Stimulated activated CD8-positive, alpha-beta memory T cell treated with anti-CD3 and anti-CD28 coated beads, Interleukin-7, amount 100 ng/mL, for 24 hours (primary cell): ENCODE measurements at regions not wholly inside any gene's neighbourhood (a gene's known extent, or its start where the extent isn't known, plus 50 kb on each side); places are given as distances from the start of the nearest gene placed in this dataset.
"Not testable (repeated sequence)": the region's sequence is repeated elsewhere in the genome, so short reads cannot be mapped to it uniquely, and the experiment has no call there.

Source experiments
- DNase-seq: peaks from one replicate; pipeline ENCODE4 v3.0.0-alpha.2; 2020; ENCODE audit warnings: low read depth

DNA sequence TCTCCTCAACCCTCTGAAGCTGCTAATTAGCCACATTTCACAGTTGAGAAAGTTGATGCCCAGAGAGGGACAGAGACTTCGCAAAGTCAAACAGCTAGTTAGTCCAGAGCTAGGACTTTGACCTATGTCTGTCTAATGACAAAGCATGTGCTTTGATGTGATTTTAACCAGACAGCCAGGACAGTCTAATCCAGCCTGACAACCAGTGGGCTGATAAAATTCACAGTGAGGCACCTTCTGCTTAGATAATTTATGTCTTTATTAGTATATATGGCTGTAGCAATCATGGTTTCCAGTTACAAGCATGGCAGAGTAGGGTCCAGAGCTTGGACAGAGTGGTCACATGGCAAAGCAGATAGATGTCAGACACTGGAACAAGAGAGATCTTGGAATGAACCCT lies 133.6 kb upstream of the C1QTNF7 start:
- no peak for DNase-seq

DNA sequence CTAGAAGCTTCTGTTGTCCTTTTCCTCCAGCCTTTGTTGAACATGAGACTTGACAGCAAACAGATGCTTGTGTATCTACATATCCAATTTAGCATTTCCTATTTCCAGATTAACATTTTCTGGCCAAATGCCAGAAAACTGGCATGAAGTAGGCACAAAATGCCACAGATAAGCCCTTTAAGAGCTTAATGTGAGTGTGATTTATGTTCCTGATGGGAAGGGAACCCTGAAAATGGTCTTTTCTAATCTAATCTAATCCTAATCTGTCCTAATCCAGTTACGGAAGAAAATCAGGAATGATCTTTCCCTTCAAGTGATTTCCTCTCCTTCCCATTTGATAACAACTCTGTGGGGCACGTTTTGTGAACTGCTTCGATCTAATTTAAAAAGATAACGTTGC lies 133.0 kb upstream of the C1QTNF7 start:
- DNase-seq, result no peak

DNA sequence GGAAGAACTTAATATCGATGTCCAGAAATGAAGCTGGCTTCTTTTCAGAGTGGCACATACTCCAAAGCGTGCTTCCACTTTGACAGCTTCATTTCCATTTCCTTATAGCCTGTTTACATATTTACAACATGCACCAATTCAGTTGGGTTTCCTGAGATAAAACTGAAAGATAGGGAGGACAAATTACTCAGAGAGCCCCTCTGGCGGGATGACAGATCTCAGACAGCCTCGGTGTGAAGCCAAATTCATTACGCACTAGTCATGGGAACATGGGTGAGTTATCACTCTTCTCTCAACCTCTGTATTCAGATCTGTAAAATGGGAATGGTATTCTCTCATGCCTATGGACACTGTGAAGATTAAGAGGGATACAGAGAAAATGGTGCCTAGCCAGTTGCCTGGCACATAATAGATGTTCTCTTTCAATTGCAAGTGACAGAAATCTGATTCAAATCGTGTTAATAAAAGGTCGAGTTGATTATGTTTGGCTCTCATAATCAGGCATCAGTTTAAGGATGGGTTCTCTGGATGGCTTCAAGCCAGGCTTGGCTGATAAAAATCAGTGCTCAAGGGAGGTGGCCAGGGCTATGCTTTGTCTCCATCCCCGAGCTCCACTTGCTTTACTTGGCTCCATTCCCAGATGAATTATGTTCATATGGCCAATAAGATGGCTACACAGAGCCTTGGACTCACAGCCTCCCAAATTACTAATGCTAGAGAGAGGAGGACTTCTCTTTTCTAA lies 132.2 kb upstream of the C1QTNF7 start:
- DNase-seq, result no peak

DNA sequence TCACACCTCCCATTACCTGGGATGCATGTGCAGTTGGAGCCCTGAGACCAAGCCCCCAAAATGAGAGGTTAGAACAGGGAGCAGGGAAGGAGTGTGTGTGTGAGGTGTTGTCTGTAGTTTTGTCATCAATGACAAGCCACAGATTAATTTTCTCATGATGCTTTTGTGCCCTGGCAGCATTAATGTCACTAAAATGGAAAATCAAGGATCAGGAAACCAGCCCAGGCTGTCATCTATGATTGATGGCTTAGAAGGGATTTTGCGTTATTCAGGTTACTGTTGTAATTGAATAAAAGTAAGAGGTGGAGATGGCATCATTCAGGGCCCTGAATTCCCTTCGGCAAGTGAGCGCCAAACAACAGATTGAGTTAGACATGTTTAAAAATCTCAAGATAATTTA lies 130.5 kb upstream of the C1QTNF7 start:
- no peak for DNase-seq

DNA sequence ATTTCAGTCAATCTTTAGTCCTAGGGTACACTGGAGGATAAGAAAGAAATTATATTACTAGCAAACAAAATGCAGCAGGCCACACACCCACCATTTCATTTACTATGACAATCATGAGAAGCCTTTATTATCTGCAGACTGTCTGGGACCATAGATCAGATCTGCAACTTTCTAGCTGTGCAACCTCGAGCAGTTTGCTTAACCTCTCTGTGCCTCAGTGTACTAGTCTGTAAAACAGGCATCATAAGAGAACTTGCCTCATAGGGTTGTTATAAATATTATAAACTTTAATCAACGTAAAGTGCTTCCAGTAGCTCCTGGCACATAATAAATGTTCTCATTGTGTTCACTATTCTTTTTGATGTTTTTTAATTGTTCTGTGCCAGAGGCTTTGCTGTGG lies 128.2 kb upstream of the C1QTNF7 start:
- no peak for DNase-seq

DNA sequence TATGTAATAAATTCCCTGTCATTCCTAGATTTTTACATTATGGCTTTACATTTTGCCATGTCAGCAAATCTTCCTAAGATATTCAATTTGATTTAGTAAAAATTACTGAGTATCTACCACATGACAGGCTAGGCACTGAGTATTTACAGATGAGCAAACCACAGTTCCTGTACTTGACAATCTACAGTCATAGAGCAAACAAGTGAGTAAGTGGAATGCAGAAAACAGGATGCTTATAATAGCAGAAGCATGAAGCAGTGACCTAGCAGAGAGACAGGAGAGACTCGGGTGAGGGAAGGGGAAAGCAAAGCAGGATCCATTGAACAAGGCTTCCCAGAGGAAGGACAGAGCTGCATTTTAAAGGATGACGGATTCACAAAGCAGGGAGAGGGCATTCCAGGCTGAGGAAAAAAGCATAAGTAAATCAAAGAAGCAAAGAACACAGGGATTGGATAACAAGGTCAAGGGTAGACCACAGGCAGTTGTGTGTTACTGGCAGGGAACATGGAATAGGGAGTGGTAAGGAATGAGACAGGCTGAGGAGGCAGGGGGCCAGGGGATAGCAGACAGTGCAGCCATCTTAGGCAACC lies 124.7 kb upstream of the C1QTNF7 start:
- DNase-seq, result no peak

DNA sequence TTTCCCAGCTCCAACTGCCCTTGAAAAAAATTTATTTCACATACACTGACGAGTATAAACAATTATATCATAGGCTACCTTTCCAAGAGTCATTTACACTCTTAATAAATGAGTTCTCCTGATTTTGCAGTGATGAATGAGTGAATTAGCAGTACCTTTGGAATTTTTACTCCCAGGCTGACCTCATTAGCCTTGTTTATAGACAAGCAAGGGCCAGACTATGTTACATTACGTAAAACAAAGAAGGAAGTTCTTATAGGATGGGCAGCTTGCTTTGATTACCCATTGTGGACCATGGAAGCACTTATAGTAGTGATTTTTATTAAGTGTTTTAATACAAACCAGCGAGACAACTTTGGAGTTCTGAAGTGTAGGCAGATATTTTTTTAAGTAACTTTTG lies 112.9 kb upstream of the C1QTNF7 start:
- no peak for DNase-seq

DNA sequence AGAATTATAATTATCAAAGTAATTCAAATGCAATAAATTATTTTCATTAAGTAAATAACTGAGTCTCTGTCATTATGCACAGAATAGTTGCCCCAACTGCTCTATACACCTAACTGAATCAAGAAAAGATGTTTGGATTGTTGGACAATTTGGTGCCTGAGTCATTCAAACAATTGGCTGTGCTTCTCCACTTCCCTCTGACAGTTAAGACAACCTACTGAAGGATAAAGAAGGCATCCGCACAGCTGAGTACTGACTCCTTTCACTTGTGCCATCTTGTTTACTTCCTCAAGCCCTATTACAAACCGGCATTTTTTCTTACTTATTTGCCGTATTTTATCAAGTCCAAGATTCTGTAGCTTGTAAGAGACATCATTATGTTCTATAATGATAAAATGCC lies 110.6 kb upstream of the C1QTNF7 start:
- no peak for DNase-seq

DNA sequence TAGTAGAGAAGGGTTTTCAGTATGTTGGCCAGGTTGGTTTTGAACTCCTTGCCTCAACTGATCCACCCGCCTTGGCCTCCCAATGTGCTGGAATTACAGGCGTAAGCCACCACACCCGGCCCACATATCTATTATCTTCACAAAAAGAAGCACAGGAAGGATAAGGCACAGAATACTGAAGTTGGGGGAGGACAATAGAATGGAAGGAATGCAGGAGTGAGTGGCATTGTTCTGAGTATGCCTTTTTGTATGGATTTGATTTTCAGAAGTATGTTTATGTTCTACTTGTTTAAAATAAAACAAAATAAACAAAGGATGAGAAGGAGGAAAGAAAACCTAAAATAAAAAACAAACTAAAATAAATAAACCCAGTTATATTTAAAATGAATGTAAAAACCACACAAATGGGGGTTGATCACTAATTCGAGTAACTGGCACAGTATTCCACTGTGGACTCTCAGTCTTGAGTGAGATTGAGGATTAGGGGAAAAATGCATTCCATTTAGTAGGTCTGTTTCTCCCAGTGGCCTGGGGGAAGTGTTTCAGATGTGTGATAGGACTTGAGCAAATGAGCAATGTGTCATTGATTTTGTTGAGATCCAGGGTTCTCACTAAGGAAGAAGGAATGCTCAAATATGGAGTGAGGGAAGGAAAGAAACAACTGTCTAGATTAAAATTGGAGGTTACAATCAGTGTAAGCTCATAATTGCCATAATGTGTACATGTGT lies 109.0 kb upstream of the C1QTNF7 start:
- no peak for DNase-seq

DNA sequence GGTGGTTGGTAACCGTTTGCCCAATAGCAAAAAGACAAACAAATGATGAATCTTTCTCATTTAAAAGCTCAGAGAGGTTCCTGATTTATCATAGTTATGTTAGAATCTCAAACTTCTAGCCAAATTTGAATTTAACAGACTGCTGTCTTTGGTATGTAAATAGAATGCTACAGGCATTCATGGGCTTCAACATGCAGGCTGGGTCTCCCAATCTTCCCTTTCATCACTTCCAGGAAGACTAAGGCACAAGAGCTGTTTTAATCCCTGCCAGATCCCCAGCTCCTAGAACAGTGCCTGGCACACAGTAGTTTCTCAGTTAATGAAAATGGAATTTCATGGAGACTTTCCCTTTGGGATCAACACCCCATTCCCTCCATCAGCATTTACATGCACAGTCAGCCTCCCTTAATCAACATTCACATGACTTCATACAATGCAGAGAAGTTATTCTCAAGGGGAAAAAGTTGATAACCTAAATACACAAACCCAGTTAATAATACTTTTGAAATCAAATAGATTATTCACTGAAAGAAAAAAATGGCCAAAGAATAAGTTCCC lies 107.6 kb upstream of the C1QTNF7 start:
- DNase-seq, result no peak

DNA sequence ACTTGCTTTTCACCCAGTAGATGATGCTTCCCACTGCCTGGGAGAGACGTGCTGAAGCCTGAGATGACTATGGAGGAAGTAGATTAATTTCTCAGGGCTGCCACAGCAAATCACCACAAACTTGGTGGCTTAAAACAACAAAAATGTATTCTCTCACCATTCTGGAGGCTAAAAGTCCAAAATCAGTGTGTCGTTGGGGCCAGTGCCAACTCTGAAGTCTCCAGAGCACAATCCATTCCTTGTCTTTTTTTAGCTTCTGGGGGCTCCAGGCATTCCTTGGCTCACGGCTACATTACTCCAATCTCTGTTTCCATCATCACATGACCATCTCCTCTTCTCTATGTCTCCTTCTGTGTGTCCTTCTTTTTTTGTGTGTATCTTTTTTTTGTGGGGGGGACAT lies 105.8 kb upstream of the C1QTNF7 start:
- no peak for DNase-seq

DNA sequence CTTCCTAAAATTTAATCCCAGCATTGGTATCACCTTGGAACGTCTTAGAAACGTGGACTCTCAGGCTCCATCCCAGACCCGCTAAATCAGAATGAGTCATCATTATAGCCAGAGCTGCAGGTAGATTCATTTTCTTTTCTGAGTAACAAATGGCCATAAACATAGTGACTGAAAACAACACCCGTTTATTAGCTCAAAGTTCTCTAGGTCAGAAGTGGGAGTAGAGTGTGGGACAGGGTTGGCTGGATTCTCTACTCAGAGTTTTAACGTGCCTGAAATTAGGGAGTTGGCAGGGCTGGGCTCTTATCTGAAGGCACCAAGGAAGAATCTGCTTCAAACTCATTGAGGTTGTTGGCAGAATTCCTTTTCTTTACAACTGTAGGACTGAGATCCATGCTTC lies 101.8 kb upstream of the C1QTNF7 start:
- no peak for DNase-seq

DNA sequence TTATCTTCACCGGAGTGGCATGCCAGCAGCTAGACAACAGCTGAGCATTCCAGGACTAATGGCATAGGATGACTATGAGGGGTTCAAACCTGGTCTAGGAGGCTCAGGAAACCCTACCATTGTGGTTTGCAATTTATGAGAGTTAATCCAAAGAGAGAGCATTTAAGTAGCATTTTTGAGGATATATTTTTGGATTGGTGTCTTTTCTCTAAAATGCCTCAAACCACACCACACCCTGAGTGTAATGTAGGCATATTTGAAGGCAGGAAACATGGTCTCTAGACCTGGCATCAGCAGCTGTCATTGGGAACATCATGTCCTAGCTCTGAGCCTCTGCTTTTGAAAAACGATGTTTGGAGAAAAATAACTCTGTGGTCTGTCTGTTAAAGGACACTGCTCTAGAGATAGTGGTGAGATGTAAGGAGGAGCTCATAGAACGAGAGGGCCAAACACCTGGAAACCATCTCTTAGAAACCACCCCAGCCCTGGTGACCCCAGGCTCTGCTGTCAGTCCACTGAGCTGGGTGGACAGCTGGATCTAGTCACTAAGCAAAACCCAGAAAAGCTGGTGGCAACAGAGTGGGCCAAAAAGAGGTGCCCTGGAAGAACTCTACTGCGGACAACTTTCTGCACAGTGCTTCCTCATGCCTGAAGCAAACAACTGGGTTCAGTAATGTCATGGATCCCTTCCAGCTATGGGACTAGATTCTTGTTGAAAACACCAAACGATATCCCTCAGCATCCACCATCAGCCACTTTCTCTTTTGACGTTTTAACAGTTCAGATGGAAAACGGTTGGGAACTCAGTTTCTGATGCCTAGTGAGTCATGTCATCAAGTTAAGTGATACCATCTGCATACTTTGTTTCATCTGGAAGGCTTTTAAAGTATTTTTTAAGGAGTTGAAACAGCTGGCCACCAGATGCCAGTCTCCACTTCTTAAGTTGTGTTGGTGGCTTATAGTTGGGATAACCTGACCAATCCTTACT lies 100.2 kb upstream of the C1QTNF7 start:
- no peak for DNase-seq

DNA sequence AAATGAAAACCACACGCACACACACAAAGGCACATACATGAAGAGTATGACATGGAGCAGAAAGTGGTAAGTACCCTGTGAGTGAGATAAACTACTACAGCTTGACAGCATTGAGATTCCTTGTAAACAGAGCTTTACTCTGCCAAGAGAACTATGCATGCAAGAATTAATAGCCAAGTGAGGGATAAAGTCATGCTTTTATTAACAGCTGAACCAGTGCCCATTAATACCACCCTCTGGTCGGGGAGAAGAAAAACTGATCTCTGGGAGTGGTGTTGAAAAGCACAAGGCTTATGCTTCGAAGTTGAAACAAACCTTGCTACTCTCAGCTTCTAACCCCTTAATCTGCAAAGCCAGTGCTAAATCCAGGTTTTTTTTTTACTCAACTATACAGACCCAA lies 95.9 kb upstream of the C1QTNF7 start:
- no peak for DNase-seq

DNA sequence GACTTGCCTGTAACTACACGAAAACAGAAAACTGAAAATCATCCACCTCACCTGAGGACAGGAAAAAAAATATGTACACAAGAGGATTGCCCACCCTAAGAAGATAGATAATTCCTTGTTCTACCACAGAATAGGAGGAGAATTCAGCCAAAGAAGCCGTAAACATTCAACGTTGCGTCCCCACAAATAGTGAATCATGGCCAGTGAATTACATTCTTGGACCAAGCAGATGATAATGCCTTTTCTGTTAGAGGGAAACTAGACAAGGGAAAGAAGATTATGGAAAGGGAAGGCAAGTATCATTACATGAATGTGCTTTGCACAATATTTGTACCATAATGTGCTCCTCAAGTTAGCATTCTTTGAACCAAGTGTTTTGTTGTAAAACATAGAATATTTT lies 95.5 kb upstream of the C1QTNF7 start:
- no peak for DNase-seq

DNA sequence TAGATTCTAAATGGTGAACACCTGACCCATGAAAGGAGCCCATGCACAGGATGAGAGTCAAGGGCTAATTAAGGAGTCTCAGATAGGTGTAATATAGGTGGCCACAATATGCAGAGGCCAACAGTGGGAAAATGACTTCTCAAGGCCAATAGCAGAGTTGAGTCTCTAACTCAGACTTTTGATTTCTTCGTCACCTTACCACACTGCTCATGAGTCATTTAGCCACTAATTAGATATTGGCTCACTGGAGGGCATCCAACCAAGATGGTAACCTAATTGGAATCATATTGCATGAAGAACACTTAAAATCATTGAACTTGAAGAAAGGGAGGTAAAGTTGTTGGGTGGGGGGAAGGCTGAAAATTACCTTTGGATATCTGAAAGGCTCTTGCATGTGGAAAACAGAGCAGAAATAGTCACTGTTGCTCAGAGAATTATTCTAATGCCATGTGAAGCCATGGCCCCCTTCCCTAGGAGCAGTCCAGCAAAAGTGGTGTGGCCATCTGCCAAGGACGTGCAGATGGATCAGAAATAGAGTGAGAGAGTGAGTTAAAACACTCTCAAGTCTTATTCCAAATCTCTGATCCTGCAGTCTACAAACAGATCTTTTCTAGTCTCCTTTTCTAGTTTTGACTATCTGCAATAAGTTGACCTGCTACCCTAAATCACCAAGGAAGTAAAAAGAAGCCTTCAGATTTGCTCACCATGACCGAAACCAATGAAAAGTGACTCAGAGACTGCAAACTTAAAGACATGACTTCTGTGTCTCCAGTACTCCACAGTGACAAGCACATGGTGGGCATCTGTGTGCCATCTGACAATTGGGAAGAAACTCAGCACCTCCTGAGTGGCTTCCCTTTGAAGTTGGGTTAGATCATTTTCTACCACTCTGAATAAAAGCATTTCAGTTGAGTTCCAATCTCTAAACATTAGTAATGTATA lies 93.9 kb upstream of the C1QTNF7 start:
- no peak for DNase-seq

DNA sequence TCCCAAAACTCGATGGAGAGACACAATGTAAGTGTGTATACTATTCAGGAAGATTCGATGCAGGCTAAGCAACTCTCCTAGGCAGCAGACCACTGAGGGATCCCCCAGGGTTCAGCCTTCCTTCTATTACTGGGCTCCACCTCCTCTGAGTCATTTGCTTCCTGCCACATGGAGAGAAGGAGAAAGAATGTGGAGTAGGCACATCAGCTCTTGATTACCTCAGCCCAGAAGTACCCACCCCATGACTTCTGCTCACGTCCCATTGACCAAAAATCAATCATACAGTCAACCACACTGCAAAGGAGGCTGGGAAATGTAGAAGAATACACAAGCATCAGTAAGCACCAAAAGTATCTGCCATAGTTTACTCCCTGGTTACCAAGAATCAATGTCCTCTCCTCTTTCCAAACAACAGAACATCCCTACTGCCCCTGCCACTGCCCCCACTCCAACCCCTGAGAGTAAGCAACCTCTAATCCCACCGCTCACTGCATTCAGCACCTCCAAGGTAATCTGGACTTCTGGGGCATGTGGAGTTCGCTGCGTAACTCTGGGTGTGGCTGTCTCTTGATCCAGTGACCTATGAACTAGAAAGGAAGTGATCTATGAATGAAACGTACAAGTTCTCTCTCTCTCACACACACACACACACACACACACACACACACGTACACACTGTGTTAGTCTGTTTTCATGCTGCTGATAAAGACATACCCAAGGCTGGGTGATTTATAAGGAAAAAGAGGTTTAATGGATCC lies 91.2 kb upstream of the C1QTNF7 start:
- no peak for DNase-seq

DNA sequence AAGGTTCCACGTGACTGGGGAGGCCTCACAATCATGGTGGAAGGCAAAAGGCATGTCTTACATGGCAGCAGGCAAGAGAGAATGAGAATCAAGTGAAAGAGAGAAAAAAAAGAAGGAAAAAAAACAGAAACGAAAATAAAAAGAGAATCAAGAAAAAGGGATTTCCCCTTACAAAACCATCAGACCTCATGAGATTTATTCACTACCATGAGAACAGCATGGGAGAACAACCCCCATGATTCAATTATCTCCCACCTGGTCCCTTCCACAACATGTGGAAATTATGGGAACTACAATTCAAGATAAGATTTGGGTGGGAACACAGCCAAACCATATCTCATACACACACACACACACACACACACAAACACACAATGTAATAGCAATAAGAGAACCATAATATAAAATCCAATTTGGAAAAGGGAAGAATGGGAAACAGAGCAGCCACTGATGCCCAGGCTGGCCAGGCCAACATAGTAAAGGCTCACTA lies 90.6 kb upstream of the C1QTNF7 start:
- DNase-seq, result not testable (repeated sequence)

DNA sequence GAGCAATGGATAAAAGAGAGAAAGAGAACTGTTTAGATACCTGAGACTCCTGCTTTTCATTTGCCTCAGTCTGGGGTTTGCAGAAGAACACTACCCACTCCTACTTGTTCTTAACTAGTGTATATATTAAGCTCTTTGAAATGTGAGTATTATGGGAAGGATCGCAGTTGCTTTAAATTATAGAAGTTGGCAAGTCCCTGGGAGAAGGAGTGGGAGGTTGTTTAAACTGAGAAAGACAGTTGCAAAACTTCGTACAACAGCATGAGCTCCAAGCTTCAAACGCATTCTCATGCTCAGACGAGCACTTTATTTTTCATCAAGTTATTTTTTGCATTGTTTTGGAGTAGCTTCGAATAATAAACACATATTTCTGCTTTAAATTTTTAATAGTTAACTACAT lies 88.1 kb upstream of the C1QTNF7 start:
- no peak for DNase-seq

DNA sequence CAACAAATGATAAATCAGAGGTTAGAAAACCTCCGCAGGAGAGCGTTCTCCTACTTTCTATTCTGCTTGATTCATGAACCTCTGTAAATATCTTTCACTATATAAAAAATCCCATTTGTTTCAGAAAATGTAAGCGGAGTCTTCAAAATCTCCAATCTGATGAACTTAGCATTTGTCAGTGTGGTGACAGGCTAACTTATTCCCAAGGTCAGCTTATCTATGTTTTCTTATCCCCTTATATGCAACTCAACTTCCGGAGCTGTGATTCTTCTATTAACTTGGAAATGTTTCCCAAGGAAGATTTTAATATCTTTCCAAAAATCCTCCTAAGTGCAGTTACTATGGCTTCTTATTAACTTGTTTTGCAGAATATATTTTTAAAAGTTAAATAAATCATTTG lies 87.5 kb upstream of the C1QTNF7 start:
- DNase-seq, result no peak
